ENCODE measurements at regions not wholly inside any gene's neighbourhood (a gene's known extent, or its start where the extent isn't known, plus 50 kb on each side); places are given as distances from the start of the nearest gene placed in this dataset.

DNA sequence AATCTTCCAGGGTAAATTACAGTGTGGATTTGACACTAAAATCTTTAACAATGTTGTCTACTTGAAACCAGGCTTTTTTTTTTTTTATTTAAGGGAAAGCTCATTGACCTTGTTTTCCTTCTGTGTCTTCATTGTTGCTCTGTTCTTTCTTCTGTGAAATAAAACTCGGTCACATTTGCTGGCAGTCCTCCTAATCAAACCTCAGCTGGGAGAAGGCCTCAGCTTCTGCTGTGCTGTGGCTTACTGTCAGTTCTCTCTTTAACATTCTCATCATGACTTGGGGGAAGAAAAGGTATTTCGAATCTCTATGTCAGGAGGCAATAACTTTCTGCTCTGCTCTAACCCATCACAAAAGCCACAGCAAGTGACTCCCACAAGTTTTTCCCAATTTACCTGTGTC, 268.9 kb downstream of the ZNF608 start:
- no peak for DNase-seq (ENCODE audit: low read depth in 3 of 3, low spot score in 1 of 3)

DNA sequence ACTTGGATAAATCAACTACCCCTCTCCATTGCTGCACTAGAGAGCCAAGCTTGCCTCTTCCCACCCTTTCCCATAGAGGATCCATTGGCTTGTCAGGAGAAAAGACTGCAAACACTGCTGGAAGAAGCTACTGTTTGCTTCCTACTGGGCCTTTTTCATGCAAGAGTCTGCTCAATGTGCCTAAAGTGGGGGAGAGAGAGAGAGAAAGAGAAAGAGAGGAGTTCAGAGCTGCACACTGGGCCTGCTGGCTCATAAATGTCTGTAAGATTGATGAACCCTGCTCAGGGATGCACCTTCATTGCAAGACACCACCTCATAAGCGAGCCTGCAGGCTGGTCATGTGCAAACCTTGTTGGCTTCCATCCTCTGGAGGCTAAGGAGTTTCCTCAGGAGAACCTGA, 269.4 kb downstream of the ZNF608 start:
- no peak for DNase-seq (ENCODE audit: low read depth in 3 of 3, low spot score in 1 of 3)

DNA sequence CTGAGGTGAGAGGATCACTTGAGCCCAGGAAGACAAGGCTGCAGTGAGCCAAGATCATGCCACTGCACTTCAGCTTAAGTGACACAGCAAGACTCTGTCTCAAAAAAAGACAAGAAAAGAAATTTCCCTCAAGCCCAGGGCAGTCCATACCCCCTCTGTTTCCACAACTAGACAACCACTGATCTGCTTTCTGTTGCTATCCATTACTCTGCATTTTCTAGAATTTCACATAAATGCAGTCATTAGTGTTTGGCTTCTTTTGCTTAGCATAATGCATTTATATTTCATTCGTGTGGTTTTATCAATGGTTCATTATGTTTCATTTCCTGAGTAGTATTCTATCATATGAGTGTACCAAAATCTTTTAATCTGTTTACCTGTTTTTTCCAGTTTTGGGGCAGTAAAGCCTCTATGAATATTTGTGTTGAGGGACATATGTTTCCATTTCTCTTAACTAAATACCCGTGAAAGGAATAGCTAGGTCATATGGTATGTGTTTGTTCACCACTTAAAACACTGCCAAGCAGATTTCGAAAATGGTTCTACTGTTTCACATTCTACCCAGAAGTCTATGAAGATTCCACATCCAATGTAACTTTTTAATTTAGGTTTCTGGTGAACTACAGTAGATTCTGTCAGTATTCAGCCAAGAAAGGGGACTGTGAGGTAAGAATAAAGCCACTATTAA, 271.8 kb downstream of the ZNF608 start:
- DNase-seq (ENCODE audit: low read depth in 3 of 3, low spot score in 1 of 3): no peak

DNA sequence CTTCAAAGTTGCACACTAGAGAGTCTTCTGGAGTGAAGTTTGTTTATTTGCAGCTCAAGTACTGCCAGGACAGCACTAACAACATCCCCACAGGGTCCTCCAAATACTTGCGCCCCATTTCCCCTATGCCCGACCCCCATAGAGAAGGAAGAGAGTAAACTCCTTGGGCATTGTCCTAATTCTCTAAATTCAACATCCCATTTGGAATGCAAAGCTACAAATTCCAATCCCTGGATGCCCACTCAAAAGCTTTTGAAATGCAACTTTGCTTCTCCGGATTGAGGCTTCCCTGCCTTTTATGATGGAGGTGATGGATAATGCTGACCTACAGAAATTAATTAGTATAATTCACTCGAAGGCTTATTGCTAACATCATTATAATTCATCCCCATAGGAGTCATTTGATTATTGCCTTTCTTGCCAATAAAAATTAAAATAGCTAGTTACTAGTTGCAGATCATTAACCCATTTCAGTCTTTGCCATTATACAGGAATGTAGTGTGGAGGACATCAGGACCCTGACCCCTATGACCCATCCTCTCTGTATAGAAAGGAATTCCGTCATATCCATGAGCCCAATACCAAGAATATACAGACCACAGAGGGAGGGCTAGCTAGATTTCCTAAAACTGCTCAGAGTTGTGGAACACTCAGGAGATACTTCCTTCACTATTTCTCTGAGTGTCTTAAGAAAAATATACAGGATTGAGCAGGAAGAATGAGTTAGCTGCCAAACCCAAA, 277.6 kb downstream of the ZNF608 start:
- DNase-seq (ENCODE audit: low read depth in 3 of 3, low spot score in 1 of 3): no peak

DNA sequence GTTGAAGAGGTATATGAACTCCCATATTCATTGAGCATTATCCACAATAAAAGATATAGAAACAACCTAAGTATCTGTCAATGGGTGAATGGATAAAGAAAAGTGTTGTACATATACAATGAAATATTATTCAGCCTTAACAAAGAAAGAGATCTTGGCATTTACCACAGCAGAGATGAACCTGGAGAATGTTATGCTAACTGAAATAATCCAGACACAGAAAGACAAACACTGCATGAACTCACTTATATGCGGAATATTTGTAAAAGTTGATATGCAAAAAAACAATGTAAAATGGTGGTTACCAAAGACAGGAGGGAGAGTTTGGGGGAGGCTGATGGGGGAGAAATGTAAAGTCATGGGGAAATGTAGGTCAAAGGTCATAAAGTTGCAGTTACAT, 278.7 kb downstream of the ZNF608 start:
- DNase-seq (ENCODE audit: low read depth in 3 of 3, low spot score in 1 of 3): no peak

DNA sequence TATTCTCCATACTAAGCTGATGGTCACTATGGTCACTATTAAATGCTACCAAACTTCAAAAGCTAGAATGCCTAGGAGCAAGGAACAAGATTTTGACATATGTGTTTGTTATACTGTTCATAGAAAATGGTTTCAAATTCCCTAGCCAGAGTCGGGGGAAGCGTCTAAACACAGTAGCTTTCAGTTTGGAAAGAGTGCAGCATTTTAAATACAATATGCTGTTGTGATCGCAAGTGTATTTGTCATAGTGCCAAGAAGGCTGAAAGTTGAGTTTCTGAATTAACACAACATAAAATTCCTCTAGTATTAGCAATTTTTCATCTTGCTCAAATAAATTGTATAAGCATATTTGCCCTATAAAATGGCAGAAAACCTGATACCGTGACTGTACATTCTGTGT, 280.4 kb downstream of the ZNF608 start:
- DNase-seq (ENCODE audit: low read depth in 3 of 3, low spot score in 1 of 3): no peak

DNA sequence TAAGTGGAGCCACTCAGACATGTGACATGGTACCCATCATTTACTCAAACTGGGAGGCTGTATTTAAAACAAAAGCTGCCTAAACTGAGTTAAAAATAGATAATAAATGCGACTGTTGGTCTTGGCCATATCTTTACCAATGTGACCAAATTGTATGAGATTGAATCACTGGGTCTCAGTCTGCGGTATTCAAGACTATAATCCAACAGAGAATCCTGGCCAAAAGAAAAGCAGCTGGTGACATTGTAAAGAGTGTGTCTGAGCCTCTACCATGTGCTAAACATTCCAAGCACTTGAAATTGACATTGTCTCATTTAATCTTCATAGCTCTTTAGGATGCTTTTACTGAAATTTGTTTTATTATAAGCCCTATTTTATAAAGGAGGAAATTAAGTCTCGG, 282.6 kb downstream of the ZNF608 start:
- no peak for DNase-seq (ENCODE audit: low read depth in 3 of 3, low spot score in 1 of 3)

DNA sequence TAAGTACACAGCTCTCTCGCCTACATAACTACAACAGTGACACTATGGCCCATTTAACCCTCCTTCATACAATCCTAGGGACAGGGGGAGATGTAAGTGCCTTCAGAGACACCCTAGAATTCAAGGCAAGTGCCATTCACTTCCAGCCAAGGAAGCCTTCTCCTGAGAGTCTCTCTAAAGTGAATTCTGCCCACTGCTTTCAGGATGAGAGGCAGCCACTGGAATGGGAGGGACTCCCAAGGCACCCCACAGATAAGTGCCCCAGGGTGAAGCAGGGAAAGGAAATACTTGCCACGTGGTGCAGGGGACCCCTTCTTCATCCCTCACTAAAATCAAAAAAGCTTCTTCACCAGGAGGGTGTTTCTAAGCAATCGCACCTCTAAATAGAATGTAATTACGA, 283.7 kb downstream of the ZNF608 start:
- no peak for DNase-seq (ENCODE audit: low read depth in 3 of 3, low spot score in 1 of 3)

DNA sequence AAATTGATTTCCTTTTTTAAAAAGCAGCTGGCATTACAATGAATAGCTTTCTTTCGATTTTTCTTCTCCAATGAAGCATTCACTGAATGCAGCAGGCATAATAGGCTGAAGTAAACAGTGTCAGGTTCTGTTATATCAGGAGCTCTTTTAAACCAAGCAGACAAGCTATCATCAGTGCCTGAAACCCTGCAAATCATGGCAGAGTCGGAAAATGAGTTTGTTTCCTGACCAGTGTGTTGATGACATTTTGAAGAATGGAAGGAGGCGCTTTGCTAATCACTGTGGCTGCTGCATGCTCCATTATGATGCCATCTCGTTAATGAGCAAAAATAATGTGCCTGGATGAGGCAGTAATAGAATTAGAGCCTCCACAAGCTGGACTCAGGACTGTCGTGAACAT, 284.5 kb downstream of the ZNF608 start:
- no peak for DNase-seq (ENCODE audit: low read depth in 3 of 3, low spot score in 1 of 3)

DNA sequence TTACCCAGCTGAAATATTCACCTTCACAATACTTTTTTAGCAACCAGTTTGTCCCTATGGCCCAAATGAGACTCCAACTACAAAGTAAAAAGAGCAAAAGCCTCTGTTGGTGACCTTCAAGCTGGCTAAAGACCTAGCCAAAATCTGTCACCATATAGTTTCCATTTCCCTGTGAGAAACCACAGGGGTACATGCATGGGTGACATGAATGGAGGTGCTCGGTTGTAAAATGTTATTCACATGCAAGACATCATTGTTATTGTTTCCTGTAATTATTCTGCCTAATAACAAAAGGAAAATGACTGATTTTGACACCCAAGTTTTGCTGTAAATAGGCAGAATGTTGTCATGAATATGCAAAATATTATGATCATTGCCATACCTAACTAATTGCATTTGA, 285.3 kb downstream of the ZNF608 start:
- DNase-seq (ENCODE audit: low read depth in 3 of 3, low spot score in 1 of 3): no peak

DNA sequence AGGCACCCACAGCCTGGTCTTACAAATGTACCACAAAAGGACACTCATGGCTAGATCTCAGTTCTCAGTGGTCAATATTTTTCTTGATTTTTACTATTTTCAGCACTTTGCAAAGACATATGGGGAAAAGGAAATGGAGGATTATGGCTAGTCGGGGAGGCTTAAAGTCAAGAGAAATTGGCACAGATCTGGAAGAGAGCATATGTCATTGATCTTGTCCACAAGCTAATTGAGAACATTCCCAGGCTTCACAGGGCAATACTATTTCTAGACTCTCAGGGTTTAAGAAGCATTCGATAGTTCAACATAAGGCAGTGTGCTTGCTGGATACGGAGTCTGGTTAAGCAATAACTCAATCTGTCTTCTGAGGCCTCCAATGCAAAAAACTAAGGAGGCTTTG, 285.8 kb downstream of the ZNF608 start:
- DNase-seq (ENCODE audit: low read depth in 3 of 3, low spot score in 1 of 3): no peak

DNA sequence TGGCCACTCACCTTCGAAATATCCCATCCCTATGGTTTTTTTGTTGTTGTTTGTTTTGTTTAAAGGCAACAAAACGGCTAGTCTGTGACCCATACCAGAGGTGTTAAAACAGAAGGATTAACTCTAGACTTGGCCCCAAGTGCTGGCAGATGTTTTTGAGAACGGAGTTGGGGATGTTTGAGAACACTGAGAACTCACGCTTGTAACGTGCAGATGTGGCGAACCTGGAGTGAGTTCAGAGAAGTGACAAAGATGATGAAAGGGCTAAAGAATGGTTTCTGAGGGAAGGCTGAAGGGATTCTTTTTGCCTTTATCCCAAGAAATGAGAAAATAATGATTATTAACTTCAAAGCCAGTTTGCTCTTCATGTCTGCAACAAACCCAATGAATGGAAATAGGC, 286.5 kb downstream of the ZNF608 start:
- DNase-seq (ENCODE audit: low read depth in 3 of 3, low spot score in 1 of 3): no peak

DNA sequence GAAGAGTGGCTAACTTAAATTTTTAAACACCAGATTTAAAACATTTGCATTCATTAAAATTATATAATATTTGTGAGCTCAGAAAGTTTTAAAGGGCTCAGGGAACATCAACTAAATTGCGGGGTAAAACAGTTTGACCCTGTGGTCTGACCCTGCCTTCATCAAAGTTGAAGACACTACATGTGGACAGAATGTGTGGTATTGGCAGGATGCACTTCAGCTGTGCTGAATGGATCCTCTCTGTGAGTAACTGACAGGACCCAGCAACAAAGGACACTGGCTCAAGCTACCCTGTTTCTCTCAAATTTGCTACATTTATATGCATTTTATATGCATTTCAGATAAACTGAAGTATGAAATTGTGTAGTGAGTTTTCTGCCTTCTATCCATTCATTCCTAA, 288.5 kb downstream of the ZNF608 start:
- no peak for DNase-seq (ENCODE audit: low read depth in 3 of 3, low spot score in 1 of 3)

DNA sequence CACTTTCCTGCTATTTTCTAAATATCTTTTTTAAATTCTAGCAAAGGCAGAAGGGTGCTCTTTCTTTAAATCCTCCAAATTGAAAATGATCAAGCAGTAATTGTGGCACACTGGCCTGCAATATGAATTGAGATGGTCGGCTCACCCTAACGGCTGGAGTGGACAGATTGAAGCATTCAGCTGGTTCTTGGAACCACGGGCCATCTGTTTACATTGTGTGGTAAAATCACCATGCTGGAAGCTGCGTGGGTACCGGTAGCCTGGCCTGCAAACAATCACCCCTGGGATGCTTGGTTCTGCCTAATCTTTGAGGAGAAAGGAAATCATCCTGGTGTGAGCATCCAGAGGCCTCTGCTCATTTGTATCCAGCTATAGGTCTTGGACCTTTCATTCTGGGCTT, 289.3 kb downstream of the ZNF608 start:
- no peak for DNase-seq (ENCODE audit: low read depth in 3 of 3, low spot score in 1 of 3)

DNA sequence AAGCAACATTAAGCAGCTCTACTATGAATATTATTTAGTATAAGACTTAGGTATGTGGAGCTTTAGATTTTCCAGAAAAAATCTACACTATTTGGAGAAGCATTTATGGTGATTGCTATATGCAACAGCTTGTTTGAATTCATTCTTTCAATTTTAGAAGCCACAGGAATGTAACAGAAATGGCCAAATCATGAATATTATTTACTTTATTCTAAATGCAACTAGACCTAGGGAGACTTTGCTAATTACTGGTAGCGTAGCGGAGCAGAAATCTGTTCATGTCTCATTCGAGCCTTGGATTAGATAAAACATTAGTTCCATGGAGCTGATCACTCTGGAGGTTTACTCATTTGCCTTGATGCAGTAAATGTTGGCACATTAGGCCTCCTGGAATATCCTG, 290.2 kb downstream of the ZNF608 start:
- no peak for DNase-seq (ENCODE audit: low read depth in 3 of 3, low spot score in 1 of 3)

DNA sequence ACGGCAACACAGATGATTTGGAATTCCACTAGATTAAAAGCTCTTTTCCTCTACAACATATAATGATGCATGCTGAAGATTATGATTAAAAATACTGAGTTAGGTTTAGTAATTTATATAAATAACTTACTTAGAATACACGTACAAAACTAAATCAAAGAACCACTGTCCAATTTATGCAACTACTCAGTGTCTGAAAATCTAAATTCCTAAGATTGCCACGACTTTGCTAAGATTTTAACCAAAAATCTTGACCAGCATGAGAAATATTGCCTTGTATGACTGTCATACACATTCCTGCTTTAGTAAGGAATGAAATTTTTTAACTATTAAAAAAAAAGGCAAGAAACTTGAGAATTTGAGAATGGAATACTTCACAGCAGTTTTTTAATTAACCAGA, 292.4 kb downstream of the ZNF608 start:
- DNase-seq (ENCODE audit: low read depth in 3 of 3, low spot score in 1 of 3): no peak

DNA sequence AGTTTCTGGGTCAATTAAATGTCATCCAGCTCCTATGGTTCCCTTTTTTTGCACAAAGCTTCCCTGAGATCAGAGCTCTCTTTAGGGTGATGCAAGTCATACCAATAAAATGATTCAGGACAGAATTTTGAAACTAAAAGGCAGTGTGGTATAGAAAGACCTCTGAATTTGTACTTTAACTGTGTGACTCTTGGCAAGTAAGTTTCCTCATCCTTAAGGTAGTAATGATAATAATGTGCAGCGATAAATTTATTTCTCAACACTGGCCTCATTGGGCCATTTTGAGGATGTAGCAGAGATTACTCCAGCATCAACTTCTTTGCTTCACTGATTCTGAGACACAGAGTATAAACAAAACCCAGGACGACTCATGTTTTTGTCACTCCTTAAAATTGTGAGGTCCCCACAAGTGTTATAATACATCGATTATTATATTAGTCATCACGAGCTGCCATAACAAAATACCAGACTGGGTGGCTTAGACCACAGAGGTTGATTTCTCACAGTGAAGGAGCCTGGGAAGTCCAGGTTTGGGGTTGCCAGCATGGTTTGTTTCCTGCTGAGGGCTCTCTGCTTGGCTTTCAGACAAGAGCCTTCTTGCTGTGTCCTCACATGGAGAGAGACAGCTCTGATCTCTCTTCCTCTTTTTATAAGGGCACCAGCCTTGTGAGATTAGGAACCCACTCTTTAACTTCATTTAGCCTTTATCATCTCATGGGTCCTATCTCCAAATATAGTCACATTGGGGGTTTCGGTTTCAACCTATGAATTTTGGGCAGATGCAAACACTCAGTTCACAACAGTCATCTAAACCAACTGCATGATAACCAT, 293.0 kb downstream of the ZNF608 start:
- DNase-seq (ENCODE audit: low read depth in 3 of 3, low spot score in 1 of 3): no peak

DNA sequence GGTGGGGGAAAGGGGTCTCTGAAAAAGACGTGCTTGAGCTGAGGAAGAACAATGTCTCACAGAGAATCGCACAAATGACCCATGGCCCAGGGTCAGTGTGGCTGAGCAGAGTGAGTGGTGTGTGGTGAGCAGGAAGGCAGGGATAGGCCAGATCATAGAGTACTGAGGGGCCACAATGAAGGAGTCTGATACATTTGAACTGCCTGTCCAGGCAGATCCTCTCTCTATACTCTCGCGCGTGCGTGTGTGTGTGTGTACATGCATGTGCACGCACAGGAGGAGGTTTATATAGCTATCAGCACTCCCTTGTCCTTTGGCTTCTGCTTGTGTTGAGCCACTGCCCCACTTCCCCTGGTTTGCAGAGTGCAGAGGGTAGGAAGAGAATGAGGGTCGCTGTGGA, 294.0 kb downstream of the ZNF608 start:
- no peak for DNase-seq (ENCODE audit: low read depth in 3 of 3, low spot score in 1 of 3)

DNA sequence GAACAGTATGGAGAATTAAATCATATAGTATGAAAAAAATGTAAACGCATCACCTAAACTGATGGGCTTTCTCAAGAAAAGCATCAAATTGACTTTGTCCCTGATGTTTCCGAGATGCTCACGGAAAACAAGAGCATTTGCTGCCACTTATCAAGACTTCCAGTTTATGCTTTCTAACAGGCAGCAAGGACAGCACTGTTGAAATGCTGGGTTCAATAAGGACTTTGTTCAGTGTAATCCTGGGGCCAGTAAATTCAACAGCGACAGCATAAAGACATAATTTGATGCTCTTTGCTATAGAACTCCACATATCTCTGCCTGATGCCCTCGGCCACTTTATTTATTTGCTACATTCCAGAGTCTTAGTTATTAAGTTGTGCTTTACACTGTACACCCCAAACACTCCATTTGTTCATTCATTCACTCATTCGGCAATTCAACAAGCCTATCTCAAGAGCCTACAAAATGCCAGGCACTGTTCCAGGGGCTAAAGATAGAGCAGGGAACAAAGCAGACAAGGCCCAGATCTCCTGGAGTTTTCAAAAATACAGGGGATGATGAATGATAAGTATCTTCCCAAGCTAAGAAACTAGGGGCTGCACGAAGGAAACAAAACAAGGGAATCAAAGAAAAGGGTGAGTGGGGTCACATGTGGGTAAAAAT, 294.6 kb downstream of the ZNF608 start:
- no peak for DNase-seq (ENCODE audit: low read depth in 3 of 3, low spot score in 1 of 3)

DNA sequence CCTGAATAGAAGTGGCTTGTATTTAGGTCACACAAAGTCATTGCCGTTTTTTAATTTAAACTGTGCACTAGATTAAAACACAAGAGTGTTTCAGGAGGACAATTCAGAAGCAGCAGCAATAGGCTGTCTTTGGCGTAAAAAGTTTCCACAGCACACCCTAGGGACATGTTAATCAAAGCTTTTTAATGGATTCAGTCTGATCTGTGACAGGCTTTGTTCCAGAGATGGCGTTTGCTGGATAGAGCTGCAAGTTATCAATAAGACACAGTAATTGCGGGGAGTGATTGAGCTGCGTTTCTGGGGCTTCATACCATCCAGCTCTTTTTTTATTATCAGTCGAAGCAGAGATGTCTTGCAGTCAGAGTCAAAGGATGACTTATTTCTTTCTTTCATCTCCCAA, 300.3 kb downstream of the ZNF608 start:
- DNase-seq (ENCODE audit: low read depth in 3 of 3, low spot score in 1 of 3): no peak

DNA sequence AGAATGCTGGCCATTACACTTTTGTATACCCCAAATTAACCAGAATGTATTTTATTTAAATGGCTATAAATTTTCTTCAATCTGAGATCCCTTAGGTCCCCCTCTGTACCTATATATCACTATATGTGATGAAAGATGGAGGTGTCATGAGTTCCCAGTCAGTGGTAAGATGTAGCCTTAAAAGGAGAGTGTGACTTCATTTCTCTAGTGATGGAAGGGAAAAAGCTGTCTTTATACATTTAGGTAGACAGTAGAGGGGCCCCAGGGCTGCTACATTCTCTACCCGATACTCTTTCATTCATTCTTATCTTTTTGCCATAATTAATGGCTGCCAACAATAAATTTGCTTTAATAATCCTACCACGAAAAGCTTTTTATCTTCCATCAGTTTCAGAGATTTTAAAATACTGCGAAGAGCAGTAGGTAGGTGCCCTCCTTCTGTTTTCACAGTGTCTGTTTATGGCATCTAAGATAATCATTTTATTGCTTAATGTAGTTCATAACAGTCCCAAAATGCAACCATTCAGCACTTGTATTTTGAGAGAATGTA, 301.3 kb downstream of the ZNF608 start:
- no peak for DNase-seq (ENCODE audit: low read depth in 3 of 3, low spot score in 1 of 3)

Data from stimulated activated CD4-positive, alpha-beta T cell treated with anti-CD3 and anti-CD28 coated beads, TNF-alpha, amount 100 ng/mL, for 1 hour (primary cell).